ENCODE measurements at regions not wholly inside any gene's neighbourhood (a gene's known extent, or its start where the extent isn't known, plus 50 kb on each side); places are given as distances from the start of the nearest gene placed in this dataset.

GRCh38 chr7:113787106-113787505 lies 131.7 kb downstream of the PPP1R3A start:
- TF ChIP-seq CTCF (IDR thresholded peaks at IDR 0.05; ENCODE audit: low read depth, low read length, missing input control) (no peak), REST (IDR thresholded peaks at IDR 0.05) (no peak), TAF1 (conservative IDR thresholded peaks at IDR 0.05) (no peak), MAX (IDR thresholded peaks at IDR 0.05) (no peak), RAD21 (IDR thresholded peaks at IDR 0.05) (no peak), SP1 (IDR thresholded peaks at IDR 0.05) (no peak), GABPA (IDR thresholded peaks at IDR 0.05 in 1 of 2, conservative IDR thresholded peaks at IDR 0.05 in 1 of 2) (no peak), JUND (IDR thresholded peaks at IDR 0.05) (no peak), EGR1 (IDR thresholded peaks at IDR 0.05; ENCODE audit: low read depth in 2 of 2) (no peak), ATF3 (IDR thresholded peaks at IDR 0.05) (no peak), RXRA (IDR thresholded peaks at IDR 0.05) (no peak), HNF4A (conservative IDR thresholded peaks at IDR 0.05) (no peak), FOXA1 (IDR thresholded peaks at IDR 0.05) (no peak)

Measured in liver (tissue), 3 donors.